ENCODE measurements at regions not wholly inside any gene's neighbourhood (a gene's known extent, or its start where the extent isn't known, plus 50 kb on each side); places are given as distances from the start of the nearest gene placed in this dataset.

GRCh38 chrX:20414762-20415445, 148.2 kb upstream of the RPS6KA3 start:
- DNase-seq (ENCODE audit: low read depth): no peak
- TF ChIP-seq CTCF (IDR thresholded peaks at IDR 0.05; ENCODE audit: low read depth, low read length, missing control alignments): no peak
- H3K4me3 ChIP-seq (ENCODE audit: low read depth, low read length): no peak overlapping the region

GRCh38 chrX:20414066-20414465, 147.4 kb upstream of the RPS6KA3 start:
- H3K4me3 ChIP-seq (ENCODE audit: low read depth, low read length): no peak overlapping the region
- no peak for TF ChIP-seq CTCF (IDR thresholded peaks at IDR 0.05; ENCODE audit: low read depth, low read length, missing control alignments)

GRCh38 chrX:20412871-20413486, 146.3 kb upstream of the RPS6KA3 start:
- no peak overlapping the region for H3K4me3 ChIP-seq (ENCODE audit: low read depth, low read length)
- TF ChIP-seq CTCF (IDR thresholded peaks at IDR 0.05; ENCODE audit: low read depth, low read length, missing control alignments): no peak
- DNase-seq (ENCODE audit: low read depth): peak; percentile 40

More at GRCh38 chrX:20414066-20414465, 147.4 kb upstream of the RPS6KA3 start:
- DNase-seq (ENCODE audit: low read depth): no peak

GRCh38 chrX:20410540-20410939, 143.8 kb upstream of the RPS6KA3 start:
- no peak for DNase-seq (ENCODE audit: low read depth)
- no peak overlapping the region for H3K4me3 ChIP-seq (ENCODE audit: low read depth, low read length)
- TF ChIP-seq CTCF (IDR thresholded peaks at IDR 0.05; ENCODE audit: low read depth, low read length, missing control alignments): no peak

- no peak for DNase-seq (ENCODE audit: low read depth)
- TF ChIP-seq CTCF (IDR thresholded peaks at IDR 0.05; ENCODE audit: low read depth, low read length, missing control alignments): no peak
- H3K4me3 ChIP-seq (ENCODE audit: low read depth, low read length): no peak overlapping the region
Observed at GRCh38 chrX:20409991-20410390, 143.3 kb upstream of the RPS6KA3 start.

GRCh38 chrX:20402956-20403355, 136.2 kb upstream of the RPS6KA3 start:
- no peak for DNase-seq (ENCODE audit: low read depth)
- H3K4me3 ChIP-seq (ENCODE audit: low read depth, low read length): no peak overlapping the region
- TF ChIP-seq CTCF (IDR thresholded peaks at IDR 0.05; ENCODE audit: low read depth, low read length, missing control alignments): no peak

Measured in GM12864 (cell line).